Stimulated activated naive CD8-positive, alpha-beta T cell treated with anti-CD3 and anti-CD28 coated beads, Interleukin-15, Interleukin-2, amounts not matched to agents 100 ng/mL and 50 ng/mL, for 24 hours (primary cell): ENCODE measurements at regions not wholly inside any gene's neighbourhood (a gene's known extent, or its start where the extent isn't known, plus 50 kb on each side); places are given as distances from the start of the nearest gene placed in this dataset.

ENCODE experiments used
- H3K27ac Mint-ChIP-seq: one replicate; pipeline ENCODE4 v1.8.0; 2021; ENCODE audit warnings: mild to moderate bottlenecking, mixed read lengths
- H3K27me3 Mint-ChIP-seq: one replicate; pipeline ENCODE4 v1.8.0; 2021; ENCODE audit warnings: mixed read lengths
- H3K36me3 Mint-ChIP-seq: one replicate; pipeline ENCODE4 v1.8.0; 2021; ENCODE audit warnings: low read depth, mixed read lengths
- H3K4me1 Mint-ChIP-seq: one replicate; pipeline ENCODE4 v1.8.0; 2021; ENCODE audit warnings: low read depth, mixed read lengths
- H3K4me3 Mint-ChIP-seq: one replicate; pipeline ENCODE4 v1.8.0; 2021; ENCODE audit warnings: mild to moderate bottlenecking, mixed read lengths
- H3K9me3 Mint-ChIP-seq: one replicate; pipeline ENCODE4 v1.8.0; 2021; ENCODE audit warnings: mixed read lengths

- Mint-ChIP-seq H3K36me3 (peaks cover 7% of the 10 kb centered on the region), H3K27me3 (peaks cover 20% of the 10 kb centered on the region), H3K4me3 (no peak overlapping the region)
Measured at GRCh38 chr1:199422206-199422605, 605.3 kb upstream of the NR5A2 start.

GRCh38 chr1:199447906-199448305 lies 579.6 kb upstream of the NR5A2 start:
- Mint-ChIP-seq H3K9me3 (peaks cover 4% of the 10 kb centered on the region), H3K4me3 (no peak overlapping the region), H3K27me3 (peaks cover 15% of the 10 kb centered on the region), H3K36me3 (no peaks in the 10 kb centered on the region), H3K4me1 (no peaks in the 10 kb centered on the region), H3K27ac (no peak overlapping the region)

More at GRCh38 chr1:199422206-199422605, 605.3 kb upstream of the NR5A2 start:
- Mint-ChIP-seq H3K4me1 (no peaks in the 10 kb centered on the region), H3K27ac (no peak overlapping the region), H3K9me3 (peaks cover 9% of the 10 kb centered on the region)

- no peaks in the 10 kb centered on the region for H3K36me3 Mint-ChIP-seq
- H3K9me3 Mint-ChIP-seq: peaks cover 4% of the 10 kb centered on the region
- H3K4me1 Mint-ChIP-seq: no peaks in the 10 kb centered on the region
- peaks cover 15% of the 10 kb centered on the region for H3K27me3 Mint-ChIP-seq
- no peak overlapping the region for H3K4me3 Mint-ChIP-seq
- H3K27ac Mint-ChIP-seq: no peak overlapping the region
Measured at GRCh38 chr1:199448646-199449045, 578.9 kb upstream of the NR5A2 start.

GRCh38 chr1:199449221-199449620 lies 578.3 kb upstream of the NR5A2 start:
- peaks cover 15% of the 10 kb centered on the region for H3K27me3 Mint-ChIP-seq
- no peak overlapping the region for H3K4me3 Mint-ChIP-seq
- no peaks in the 10 kb centered on the region for H3K36me3 Mint-ChIP-seq
- H3K4me1 Mint-ChIP-seq: no peaks in the 10 kb centered on the region
- peaks cover 4% of the 10 kb centered on the region for H3K9me3 Mint-ChIP-seq
- no peak overlapping the region for H3K27ac Mint-ChIP-seq

GRCh38 chr1:199449681-199450080 lies 577.8 kb upstream of the NR5A2 start:
- Mint-ChIP-seq H3K27me3 (peaks cover 15% of the 10 kb centered on the region), H3K9me3 (peaks cover 4% of the 10 kb centered on the region), H3K4me1 (no peaks in the 10 kb centered on the region), H3K4me3 (no peak overlapping the region), H3K27ac (no peak overlapping the region), H3K36me3 (no peaks in the 10 kb centered on the region)

GRCh38 chr1:199452627-199453026 lies 574.9 kb upstream of the NR5A2 start:
- Mint-ChIP-seq H3K9me3 (no peaks in the 10 kb centered on the region), H3K27me3 (peaks cover 7% of the 10 kb centered on the region), H3K36me3 (no peaks in the 10 kb centered on the region), H3K4me1 (no peaks in the 10 kb centered on the region), H3K4me3 (no peak overlapping the region), H3K27ac (no peak overlapping the region)

- no peak overlapping the region for H3K27ac Mint-ChIP-seq
- H3K36me3 Mint-ChIP-seq: no peaks in the 10 kb centered on the region
- no peak overlapping the region for H3K4me3 Mint-ChIP-seq
- H3K27me3 Mint-ChIP-seq: peaks cover 1% of the 10 kb centered on the region
- no peaks in the 10 kb centered on the region for H3K9me3 Mint-ChIP-seq
- no peaks in the 10 kb centered on the region for H3K4me1 Mint-ChIP-seq
Measured at GRCh38 chr1:199453723-199454122, 573.8 kb upstream of the NR5A2 start.

GRCh38 chr1:199460933-199461332 lies 566.6 kb upstream of the NR5A2 start:
- no peak overlapping the region for H3K4me3 Mint-ChIP-seq

GRCh38 chr1:199463521-199464127 lies 563.9 kb upstream of the NR5A2 start:
- peaks cover 3% of the 10 kb centered on the region for H3K9me3 Mint-ChIP-seq
- no peak overlapping the region for H3K27ac Mint-ChIP-seq
- H3K4me3 Mint-ChIP-seq: no peak overlapping the region
- peaks cover 3% of the 10 kb centered on the region for H3K4me1 Mint-ChIP-seq
- H3K27me3 Mint-ChIP-seq: no peaks in the 10 kb centered on the region
- no peaks in the 10 kb centered on the region for H3K36me3 Mint-ChIP-seq

More at GRCh38 chr1:199460933-199461332, 566.6 kb upstream of the NR5A2 start:
- Mint-ChIP-seq H3K4me1 (peaks cover 3% of the 10 kb centered on the region), H3K27ac (no peak overlapping the region), H3K9me3 (peaks cover 3% of the 10 kb centered on the region), H3K36me3 (no peaks in the 10 kb centered on the region), H3K27me3 (no peaks in the 10 kb centered on the region)

- Mint-ChIP-seq H3K36me3 (no peaks in the 10 kb centered on the region), H3K27ac (no peak overlapping the region), H3K27me3 (no peaks in the 10 kb centered on the region), H3K4me3 (no peak overlapping the region), H3K9me3 (peaks cover 3% of the 10 kb centered on the region), H3K4me1 (no peaks in the 10 kb centered on the region)
Measured at GRCh38 chr1:199466961-199467360, 560.5 kb upstream of the NR5A2 start.

GRCh38 chr1:199472018-199472417 lies 555.5 kb upstream of the NR5A2 start:
- Mint-ChIP-seq H3K9me3 (no peaks in the 10 kb centered on the region), H3K27ac (no peak overlapping the region), H3K27me3 (no peaks in the 10 kb centered on the region), H3K36me3 (no peaks in the 10 kb centered on the region), H3K4me1 (no peaks in the 10 kb centered on the region), H3K4me3 (no peak overlapping the region)

GRCh38 chr1:199472978-199473377 lies 554.5 kb upstream of the NR5A2 start:
- H3K4me1 Mint-ChIP-seq: no peaks in the 10 kb centered on the region
- H3K27ac Mint-ChIP-seq: no peak overlapping the region
- H3K27me3 Mint-ChIP-seq: no peaks in the 10 kb centered on the region
- H3K4me3 Mint-ChIP-seq: no peak overlapping the region
- H3K36me3 Mint-ChIP-seq: no peaks in the 10 kb centered on the region
- no peaks in the 10 kb centered on the region for H3K9me3 Mint-ChIP-seq

GRCh38 chr1:199474738-199475137 lies 552.8 kb upstream of the NR5A2 start:
- Mint-ChIP-seq H3K9me3 (no peaks in the 10 kb centered on the region), H3K27ac (no peak overlapping the region), H3K27me3 (no peaks in the 10 kb centered on the region), H3K36me3 (no peaks in the 10 kb centered on the region), H3K4me3 (no peak overlapping the region), H3K4me1 (no peaks in the 10 kb centered on the region)

GRCh38 chr1:199482426-199482825 lies 545.1 kb upstream of the NR5A2 start:
- no peak overlapping the region for H3K27ac Mint-ChIP-seq
- no peak overlapping the region for H3K4me3 Mint-ChIP-seq
- no peaks in the 10 kb centered on the region for H3K4me1 Mint-ChIP-seq

GRCh38 chr1:199489594-199489993 lies 537.9 kb upstream of the NR5A2 start:
- Mint-ChIP-seq H3K9me3 (peaks cover 9% of the 10 kb centered on the region), H3K36me3 (peaks cover 4% of the 10 kb centered on the region)

More at GRCh38 chr1:199482426-199482825, 545.1 kb upstream of the NR5A2 start:
- H3K27me3 Mint-ChIP-seq: peaks cover 3% of the 10 kb centered on the region
- no peaks in the 10 kb centered on the region for H3K36me3 Mint-ChIP-seq
- no peaks in the 10 kb centered on the region for H3K9me3 Mint-ChIP-seq

More at GRCh38 chr1:199489594-199489993, 537.9 kb upstream of the NR5A2 start:
- no peak overlapping the region for H3K27ac Mint-ChIP-seq
- no peak overlapping the region for H3K4me3 Mint-ChIP-seq
- peaks cover 4% of the 10 kb centered on the region for H3K27me3 Mint-ChIP-seq
- H3K4me1 Mint-ChIP-seq: no peaks in the 10 kb centered on the region
